ENCODE measurements at regions not wholly inside any gene's neighbourhood (a gene's known extent, or its start where the extent isn't known, plus 50 kb on each side); places are given as distances from the start of the nearest gene placed in this dataset.

DNA sequence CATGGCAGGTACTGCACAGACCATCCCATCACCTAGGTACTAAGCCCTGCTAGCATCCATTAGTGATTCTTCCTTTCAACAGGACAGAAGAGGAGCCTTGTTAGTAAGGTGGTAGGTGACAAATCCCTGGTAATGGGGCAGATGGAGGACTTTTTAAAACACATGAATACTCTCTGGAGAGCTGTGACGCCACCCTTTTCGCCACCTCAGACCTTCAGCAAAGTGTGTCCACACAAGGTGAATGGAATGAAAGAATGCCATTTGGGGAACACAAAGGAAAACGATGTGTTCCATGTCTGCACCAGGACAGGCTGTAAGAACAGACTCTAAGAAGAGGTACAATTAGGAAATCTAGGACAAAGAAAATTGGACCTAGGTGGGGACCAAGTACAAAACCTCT, 110.5 kb upstream of the CARMIL1 start:
- H3K36me3 ChIP-seq (ENCODE audit: insufficient read depth, low read length), result no peaks in the 10 kb centered on the region
- no peak overlapping the region for H3K27ac ChIP-seq (ENCODE audit: low read depth, low read length)
- H3K4me1 ChIP-seq (ENCODE audit: insufficient read depth, low read length), result peaks cover 26% of the 10 kb centered on the region
- no peak overlapping the region for H3K4me2 ChIP-seq (ENCODE audit: insufficient read depth, low read length)
- TF ChIP-seq, protein P1, sequence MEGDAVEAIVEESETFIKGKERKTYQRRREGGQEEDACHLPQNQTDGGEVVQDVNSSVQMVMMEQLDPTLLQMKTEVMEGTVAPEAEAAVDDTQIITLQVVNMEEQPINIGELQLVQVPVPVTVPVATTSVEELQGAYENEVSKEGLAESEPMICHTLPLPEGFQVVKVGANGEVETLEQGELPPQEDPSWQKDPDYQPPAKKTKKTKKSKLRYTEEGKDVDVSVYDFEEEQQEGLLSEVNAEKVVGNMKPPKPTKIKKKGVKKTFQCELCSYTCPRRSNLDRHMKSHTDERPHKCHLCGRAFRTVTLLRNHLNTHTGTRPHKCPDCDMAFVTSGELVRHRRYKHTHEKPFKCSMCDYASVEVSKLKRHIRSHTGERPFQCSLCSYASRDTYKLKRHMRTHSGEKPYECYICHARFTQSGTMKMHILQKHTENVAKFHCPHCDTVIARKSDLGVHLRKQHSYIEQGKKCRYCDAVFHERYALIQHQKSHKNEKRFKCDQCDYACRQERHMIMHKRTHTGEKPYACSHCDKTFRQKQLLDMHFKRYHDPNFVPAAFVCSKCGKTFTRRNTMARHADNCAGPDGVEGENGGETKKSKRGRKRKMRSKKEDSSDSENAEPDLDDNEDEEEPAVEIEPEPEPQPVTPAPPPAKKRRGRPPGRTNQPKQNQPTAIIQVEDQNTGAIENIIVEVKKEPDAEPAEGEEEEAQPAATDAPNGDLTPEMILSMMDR (IDR thresholded peaks at IDR 0.05; ENCODE audit: extremely low read depth, low read depth, low read length), result no peak
- H3K9me3 ChIP-seq (ENCODE audit: low read depth, low read length), result no peaks in the 10 kb centered on the region
- no peak overlapping the region for H3K4me3 ChIP-seq (ENCODE audit: insufficient read depth, low read length)
- DNase-seq (ENCODE audit: insufficient read length, low spot score, missing footprints), result no peak
- H3K79me2 ChIP-seq (ENCODE audit: insufficient read depth, low read length), result no peaks in the 10 kb centered on the region
- H3K27me3 ChIP-seq (ENCODE audit: insufficient read depth, low read length), result no peaks in the 10 kb centered on the region
- H4K20me1 ChIP-seq (ENCODE audit: insufficient read depth, low read length), result no peaks in the 10 kb centered on the region
- H2AFZ ChIP-seq (ENCODE audit: low read length), result peak overlapping the region; percentile 67

DNA sequence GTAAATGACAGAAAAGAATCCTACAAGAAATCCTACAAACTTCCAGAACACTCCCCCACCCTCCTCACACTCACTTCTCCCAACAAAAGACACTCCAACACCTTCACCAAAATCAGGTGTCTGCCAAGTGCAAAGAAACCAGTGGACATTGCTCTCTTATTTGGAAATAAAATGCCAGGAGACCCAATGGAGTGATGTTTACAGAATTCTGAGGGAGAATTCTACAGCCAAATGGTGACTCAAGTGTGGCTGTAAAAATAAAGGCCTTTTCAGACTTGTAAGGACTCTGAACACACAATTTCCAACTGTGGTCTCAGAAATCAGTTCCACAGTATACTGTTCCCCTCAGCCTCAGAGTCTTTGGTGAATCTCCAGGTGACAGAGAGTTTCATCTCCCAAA, 109.6 kb upstream of the CARMIL1 start:
- no peaks in the 10 kb centered on the region for H3K36me3 ChIP-seq (ENCODE audit: insufficient read depth, low read length)
- no peaks in the 10 kb centered on the region for H3K9me3 ChIP-seq (ENCODE audit: low read depth, low read length)
- H3K27me3 ChIP-seq (ENCODE audit: insufficient read depth, low read length), result no peaks in the 10 kb centered on the region
- H2AFZ ChIP-seq (ENCODE audit: low read length), result peak overlapping the region; percentile 76
- TF ChIP-seq, protein P1 (IDR thresholded peaks at IDR 0.05; ENCODE audit: extremely low read depth, low read depth, low read length), result no peak
- H3K4me3 ChIP-seq (ENCODE audit: insufficient read depth, low read length), result no peak overlapping the region
- peaks cover 32% of the 10 kb centered on the region for H3K4me1 ChIP-seq (ENCODE audit: insufficient read depth, low read length)
- no peak for DNase-seq (ENCODE audit: insufficient read length, low spot score, missing footprints)
- H3K79me2 ChIP-seq (ENCODE audit: insufficient read depth, low read length), result no peaks in the 10 kb centered on the region
- H3K27ac ChIP-seq (ENCODE audit: low read depth, low read length), result peak overlapping the region; percentile 78
- H3K4me2 ChIP-seq (ENCODE audit: insufficient read depth, low read length), result peak overlapping the region; percentile 20
- H4K20me1 ChIP-seq (ENCODE audit: insufficient read depth, low read length), result no peaks in the 10 kb centered on the region

DNA sequence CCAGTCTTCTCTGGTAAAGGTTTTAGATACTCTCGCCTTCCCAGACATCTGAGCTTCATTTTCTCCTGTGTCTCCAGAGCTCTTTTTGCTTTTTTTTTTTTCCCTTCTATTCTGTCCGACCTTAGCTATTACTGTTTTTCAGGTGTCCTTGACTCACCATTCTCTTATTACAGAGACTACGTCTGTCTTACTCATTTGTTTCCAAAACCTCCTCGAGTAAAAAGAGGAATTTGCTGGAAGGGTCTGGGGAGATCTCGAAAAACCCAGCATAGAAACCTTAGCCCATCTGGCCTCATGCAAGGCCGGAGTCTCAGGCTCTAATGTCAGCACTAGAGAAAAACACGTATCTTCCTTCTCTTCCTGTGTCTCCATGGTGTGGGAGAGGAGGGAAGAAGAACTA, 109.2 kb upstream of the CARMIL1 start:
- Histone ChIP-seq H2AFZ (ENCODE audit: low read length) (peak overlapping the region; percentile 76), H3K27ac (ENCODE audit: low read depth, low read length) (peak overlapping the region; percentile 78), H4K20me1 (ENCODE audit: insufficient read depth, low read length) (no peaks in the 10 kb centered on the region), H3K36me3 (ENCODE audit: insufficient read depth, low read length) (no peaks in the 10 kb centered on the region), H3K27me3 (ENCODE audit: insufficient read depth, low read length) (no peaks in the 10 kb centered on the region), H3K4me1 (ENCODE audit: insufficient read depth, low read length) (peaks cover 34% of the 10 kb centered on the region), H3K4me2 (ENCODE audit: insufficient read depth, low read length) (peak overlapping the region; percentile 20), H3K4me3 (ENCODE audit: insufficient read depth, low read length) (no peak overlapping the region), H3K79me2 (ENCODE audit: insufficient read depth, low read length) (no peaks in the 10 kb centered on the region), H3K9me3 (ENCODE audit: low read depth, low read length) (no peaks in the 10 kb centered on the region)
- TF ChIP-seq, protein P1 (IDR thresholded peaks at IDR 0.05; ENCODE audit: extremely low read depth, low read depth, low read length), result no peak
- DNase-seq (ENCODE audit: insufficient read length, low spot score, missing footprints), result no peak

DNA sequence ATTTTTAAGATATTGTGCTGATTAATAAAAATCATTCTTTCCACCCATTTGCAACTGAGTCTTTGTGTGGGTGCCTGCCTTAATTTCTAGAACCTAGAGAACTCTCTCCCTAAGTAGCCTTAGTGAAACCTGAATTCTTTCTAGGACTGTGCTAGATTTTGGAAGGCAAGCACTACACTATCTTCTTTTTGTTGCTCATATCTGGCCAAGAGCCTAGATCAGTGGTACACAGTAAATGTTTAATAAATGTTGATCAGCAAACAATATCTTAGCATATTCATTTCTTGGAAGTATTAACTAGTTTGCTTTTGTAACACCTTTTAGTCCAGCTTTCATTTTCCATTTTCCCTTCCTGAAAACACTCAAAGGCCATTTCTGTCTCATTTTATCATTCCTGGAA, 108.5 kb upstream of the CARMIL1 start:
- Histone ChIP-seq H3K79me2 (ENCODE audit: insufficient read depth, low read length) (no peaks in the 10 kb centered on the region), H3K9me3 (ENCODE audit: low read depth, low read length) (no peaks in the 10 kb centered on the region), H4K20me1 (ENCODE audit: insufficient read depth, low read length) (no peaks in the 10 kb centered on the region), H3K27ac (ENCODE audit: low read depth, low read length) (peak overlapping the region; percentile 78), H3K4me3 (ENCODE audit: insufficient read depth, low read length) (no peak overlapping the region), H3K4me2 (ENCODE audit: insufficient read depth, low read length) (no peak overlapping the region), H3K4me1 (ENCODE audit: insufficient read depth, low read length) (peaks cover 34% of the 10 kb centered on the region), H2AFZ (ENCODE audit: low read length) (no peak overlapping the region), H3K27me3 (ENCODE audit: insufficient read depth, low read length) (no peaks in the 10 kb centered on the region), H3K36me3 (ENCODE audit: insufficient read depth, low read length) (no peaks in the 10 kb centered on the region)
- TF ChIP-seq, protein P1 (IDR thresholded peaks at IDR 0.05; ENCODE audit: extremely low read depth, low read depth, low read length), result no peak
- no peak for DNase-seq (ENCODE audit: insufficient read length, low spot score, missing footprints)

Measured in osteoblast (primary cell).